GM12892 (cell line): ENCODE measurements at regions not wholly inside any gene's neighbourhood (a gene's known extent, or its start where the extent isn't known, plus 50 kb on each side); places are given as distances from the start of the nearest gene placed in this dataset.

Experiments used
- POLR2A ChIP-seq: IDR thresholded peaks from 2 replicates; pipeline ENCODE4 v1.6.1; 2011; ENCODE audit warnings: low read depth, low read length, control low read depth
- POLR2AphosphoS5 ChIP-seq: IDR thresholded peaks from 2 replicates; pipeline ENCODE4 v1.6.1; 2011; ENCODE audit warnings: low read depth, low read length, control low read depth
- TAF1 ChIP-seq: IDR thresholded peaks from 2 replicates; pipeline ENCODE4 v1.6.1; 2011; ENCODE audit warnings: low read depth, mild to moderate bottlenecking, control low read depth, low read length, borderline replicate concordance

GRCh38 chr2:65522922-65523321, 90.5 kb upstream of the SPRED2 start:
- TF ChIP-seq POLR2A (no peak), POLR2AphosphoS5 (no peak), TAF1 (no peak)
